OCI-LY1 (cell line): ENCODE measurements at regions not wholly inside any gene's neighbourhood (a gene's known extent, or its start where the extent isn't known, plus 50 kb on each side); places are given as distances from the start of the nearest gene placed in this dataset.
"Not testable (repeated sequence)": the region's sequence is repeated elsewhere in the genome, so short reads cannot be mapped to it uniquely, and the experiment has no call there.

Experiments used
- H2AFZ ChIP-seq: fragments of 200-600 bp; sonication (generic), shearing (Covaris generic); 2 replicates; pipeline ENCODE4 v1.6.0; 2014; ENCODE audit warnings: antibody characterized with exemption, mild to moderate bottlenecking, low read length
- H3F3A ChIP-seq: fragments of 200-600 bp; sonication (generic), shearing (Covaris generic); 2 replicates; pipeline ENCODE4 v1.6.0; 2014; ENCODE audit warnings: mild to moderate bottlenecking, antibody characterized with exemption, low read length, moderate library complexity; ENCODE audit not compliant: insufficient read depth
- H3K27ac ChIP-seq: fragments of 200-600 bp; sonication (generic); 2 replicates; pipeline ENCODE4 v1.5.1; 2014; ENCODE audit warnings: low read length, mixed run types, mild to moderate bottlenecking, low read depth; ENCODE audit not compliant: poor library complexity, severe bottlenecking
- H3K27me3 ChIP-seq: fragments of 200-600 bp; sonication (generic); 2 replicates; pipeline ENCODE4 v1.6.0; 2014; ENCODE audit warnings: antibody characterized with exemption, mild to moderate bottlenecking, low read length, moderate library complexity; ENCODE audit not compliant: insufficient read depth
- H3K36me3 ChIP-seq: fragments of 200-600 bp; sonication (generic); 2 replicates; pipeline ENCODE4 v1.6.1; 2014; ENCODE audit warnings: mild to moderate bottlenecking, antibody characterized with exemption, low read length, moderate library complexity, mixed read lengths; ENCODE audit not compliant: insufficient read depth
- H3K4me1 ChIP-seq: fragments of 200-600 bp; sonication (generic); 2 replicates; pipeline ENCODE4 v1.5.1; 2014; ENCODE audit warnings: mild to moderate bottlenecking, low read length, moderate library complexity; ENCODE audit not compliant: insufficient read depth, severe bottlenecking
- H3K4me2 ChIP-seq: fragments of 200-600 bp; sonication (generic), shearing (Covaris generic); 2 replicates; pipeline ENCODE4 v1.6.1; 2014; ENCODE audit warnings: low read length
- H3K4me3 ChIP-seq: fragments of 200-600 bp; sonication (generic); 2 replicates; pipeline ENCODE4 v1.5.1; 2014; ENCODE audit warnings: low read length, low read depth, mild to moderate bottlenecking, mixed read lengths; ENCODE audit not compliant: poor library complexity, severe bottlenecking
- H3K79me2 ChIP-seq: fragments of 200-600 bp; shearing (Covaris generic); 2 replicates; pipeline ENCODE4 v1.6.1; 2016; ENCODE audit warnings: mixed run types, low read length, mixed read lengths; ENCODE audit not compliant: insufficient read depth
- H3K9ac ChIP-seq: fragments of 200-600 bp; sonication (generic), shearing (Covaris generic); 2 replicates; pipeline ENCODE4 v1.6.1; 2014; ENCODE audit warnings: mild to moderate bottlenecking, low read length, mixed read lengths
- H3K9me2 ChIP-seq: fragments of 200-600 bp; sonication (generic), shearing (Covaris generic); 2 replicates; pipeline ENCODE4 v1.6.1; 2014; ENCODE audit warnings: low read depth, mild to moderate bottlenecking, low read length, mixed read lengths
- H3K9me3 ChIP-seq: fragments of 200-600 bp; shearing (Covaris generic); 2 replicates; pipeline ENCODE4 v1.6.1; 2014; ENCODE audit warnings: low read length, mixed read lengths
- H4K20me1 ChIP-seq: fragments of 200-600 bp; sonication (generic), shearing (Covaris generic); 2 replicates; pipeline ENCODE4 v1.6.0; 2016; ENCODE audit warnings: mild to moderate bottlenecking, low read length; ENCODE audit not compliant: insufficient read depth
- CTCF ChIP-seq: fragments of 200-600 bp; sonication (generic), shearing (Covaris generic); IDR thresholded peaks from 2 replicates; pipeline ENCODE4 v1.5.1; 2017; ENCODE audit warnings: mild to moderate bottlenecking, antibody characterized with exemption, low read length, moderate library complexity, mixed read lengths
- EZH2 ChIP-seq: fragments of 200-600 bp; sonication (generic), shearing (Covaris generic); IDR thresholded peaks from 2 replicates; pipeline ENCODE4 v1.8.0; 2017; ENCODE audit warnings: borderline replicate concordance, mixed run types, mild to moderate bottlenecking, antibody characterized with exemption, low read length, moderate library complexity, mixed read lengths

DNA sequence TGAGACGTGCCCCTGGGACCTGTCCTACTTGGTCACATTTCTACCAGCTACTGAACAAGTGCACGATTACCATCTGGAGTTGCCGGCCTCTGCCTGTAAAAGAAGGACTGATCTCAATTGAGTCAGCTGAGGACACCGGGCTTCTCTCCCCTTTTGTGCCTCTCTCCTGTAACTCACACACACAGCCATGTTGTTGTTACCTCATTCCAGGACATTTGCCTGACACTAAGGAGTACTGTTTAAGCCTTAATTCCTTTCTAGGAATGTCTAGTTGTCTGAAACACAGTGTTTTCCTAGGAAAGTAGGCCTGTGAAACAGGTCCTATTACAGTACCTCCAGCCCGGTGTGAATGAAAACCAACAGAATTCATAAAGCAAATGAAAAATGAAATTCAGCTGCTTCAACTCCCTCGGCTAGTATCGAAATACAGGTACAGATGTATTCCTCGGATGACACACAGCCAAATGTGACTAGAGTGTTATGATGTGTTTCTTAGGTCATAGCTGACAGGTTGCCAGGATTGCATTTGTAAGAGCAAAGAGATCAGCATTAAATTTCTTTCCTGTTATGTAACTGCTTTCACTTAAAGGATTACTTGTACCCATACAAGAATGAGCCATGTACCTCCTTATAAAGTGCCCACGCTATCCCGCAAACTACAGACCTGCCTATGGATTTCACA, 152.0 kb upstream of the IRS2 start:
- H3F3A ChIP-seq = no peaks in the 10 kb centered on the region
- H3K4me3 ChIP-seq = no peak overlapping the region
- H3K9me3 ChIP-seq = no peaks in the 10 kb centered on the region
- H3K36me3 ChIP-seq = no peaks in the 10 kb centered on the region
- no peaks in the 10 kb centered on the region for H4K20me1 ChIP-seq
- no peak overlapping the region for H3K27ac ChIP-seq
- H3K9me2 ChIP-seq = no peaks in the 10 kb centered on the region
- TF ChIP-seq EZH2 = no peak
- TF ChIP-seq CTCF = no peak
- H3K27me3 ChIP-seq = no peaks in the 10 kb centered on the region; the same call in 1 of the 2 replicates
- no peak overlapping the region for H3K9ac ChIP-seq
- H3K4me2 ChIP-seq = no peak overlapping the region
- H3K4me1 ChIP-seq = no peaks in the 10 kb centered on the region
- no peak overlapping the region for H2AFZ ChIP-seq
- H3K79me2 ChIP-seq = no peaks in the 10 kb centered on the region

- H3K9ac ChIP-seq, H4K20me1 ChIP-seq, H3K4me3 ChIP-seq, H3K79me2 ChIP-seq, H3K4me1 ChIP-seq, H3K27ac ChIP-seq, H3F3A ChIP-seq, H3K27me3 ChIP-seq, H2AFZ ChIP-seq, H3K9me3 ChIP-seq, H3K4me2 ChIP-seq, H3K36me3 ChIP-seq, H3K9me2 ChIP-seq: not testable (repeated sequence)
Observed at GRCh38 chr13:109934520-109934919, 148.1 kb upstream of the IRS2 start.

DNA sequence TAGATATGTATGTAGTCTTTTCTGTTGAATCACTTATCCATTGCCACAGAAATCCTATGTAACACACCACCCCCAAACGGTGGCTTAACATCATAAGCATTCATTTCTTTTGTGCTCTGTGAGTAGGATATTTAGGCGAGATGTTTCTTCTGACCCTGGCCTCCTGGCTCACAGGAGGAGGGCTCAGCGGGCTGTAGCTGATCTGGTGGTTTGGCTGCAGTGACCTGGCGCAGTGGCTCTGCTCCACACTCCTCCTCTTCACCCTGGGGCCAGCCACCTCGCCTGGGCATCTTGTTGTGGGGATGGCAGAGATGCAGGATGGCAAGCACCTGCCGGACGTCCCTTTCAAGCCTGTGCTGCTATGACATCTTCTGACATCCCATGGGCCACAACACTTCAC, 147.1 kb upstream of the IRS2 start:
- no peaks in the 10 kb centered on the region for H3K9me3 ChIP-seq
- H3K4me2 ChIP-seq = no peak overlapping the region
- H4K20me1 ChIP-seq = no peaks in the 10 kb centered on the region
- H3K9ac ChIP-seq = no peak overlapping the region
- H3K4me1 ChIP-seq = no peaks in the 10 kb centered on the region
- no peaks in the 10 kb centered on the region for H3K27me3 ChIP-seq
- H3F3A ChIP-seq = no peaks in the 10 kb centered on the region
- H3K36me3 ChIP-seq = no peaks in the 10 kb centered on the region
- no peak overlapping the region for H3K4me3 ChIP-seq
- no peak overlapping the region for H2AFZ ChIP-seq
- H3K9me2 ChIP-seq = no peaks in the 10 kb centered on the region
- no peak overlapping the region for H3K27ac ChIP-seq
- no peaks in the 10 kb centered on the region for H3K79me2 ChIP-seq
- TF ChIP-seq CTCF (no peak), EZH2 (no peak)

GRCh38 chr13:109924376-109924775, 138.0 kb upstream of the IRS2 start:
- Histone ChIP-seq H3K27me3 (no peaks in the 10 kb centered on the region), H4K20me1 (no peaks in the 10 kb centered on the region), H3F3A (no peaks in the 10 kb centered on the region), H3K27ac (no peak overlapping the region), H2AFZ (no peak overlapping the region), H3K4me1 (no peaks in the 10 kb centered on the region), H3K9me3 (no peaks in the 10 kb centered on the region), H3K36me3 (no peaks in the 10 kb centered on the region), H3K4me3 (no peak overlapping the region), H3K79me2 (no peaks in the 10 kb centered on the region), H3K9me2 (no peaks in the 10 kb centered on the region; the same call in 1 of the 2 replicates), H3K9ac (no peak overlapping the region), H3K4me2 (no peak overlapping the region)
- TF ChIP-seq EZH2 (no peak), CTCF (no peak)
